H1 (cell line): ENCODE measurements at regions not wholly inside any gene's neighbourhood (a gene's known extent, or its start where the extent isn't known, plus 50 kb on each side); places are given as distances from the start of the nearest gene placed in this dataset.

Experiments
- CTBP2 ChIP-seq: IDR thresholded peaks from 2 replicates; pipeline ENCODE4 v1.7.0; 2011; ENCODE audit warnings: borderline replicate concordance, mild to moderate bottlenecking, moderate library complexity, mixed read lengths, low read length; ENCODE audit not compliant: insufficient read depth, insufficient read length
- GTF2F1 ChIP-seq: IDR thresholded peaks from 2 replicates; pipeline ENCODE4 v1.6.1; 2012; ENCODE audit warnings: low read depth, low read length, improper control_type of control experiment, borderline replicate concordance
- JUND ChIP-seq: IDR thresholded peaks from 2 replicates; pipeline ENCODE4 v1.6.1; 2011; ENCODE audit warnings: mild to moderate bottlenecking, improper control_type of control experiment, low read length
- POLR2AphosphoS5 ChIP-seq: IDR thresholded peaks from 2 replicates; pipeline ENCODE4 v1.6.1; 2011; ENCODE audit warnings: low read depth, low read length
- RFX5 ChIP-seq: IDR thresholded peaks from 2 replicates; pipeline ENCODE4 v1.6.1; 2011; ENCODE audit warnings: low read depth, low read length, improper control_type of control experiment, borderline replicate concordance
- TAF7 ChIP-seq: optimal IDR thresholded peaks from 2 replicates; pipeline ENCODE3; 2011; ENCODE audit warnings: low read depth, mild to moderate bottlenecking, inconsistent platforms, low read length, moderate library complexity, borderline replicate concordance
- TF ChIP-seq, protein P1 (sequence below): fragments of 300-600 bp; sonication (generic); IDR thresholded peaks from 2 replicates; pipeline ENCODE4 v1.7.1; 2012; ENCODE audit warnings: low read length, moderate library complexity, mild to moderate bottlenecking, inconsistent platforms; ENCODE audit not compliant: insufficient replicate concordance

DNA sequence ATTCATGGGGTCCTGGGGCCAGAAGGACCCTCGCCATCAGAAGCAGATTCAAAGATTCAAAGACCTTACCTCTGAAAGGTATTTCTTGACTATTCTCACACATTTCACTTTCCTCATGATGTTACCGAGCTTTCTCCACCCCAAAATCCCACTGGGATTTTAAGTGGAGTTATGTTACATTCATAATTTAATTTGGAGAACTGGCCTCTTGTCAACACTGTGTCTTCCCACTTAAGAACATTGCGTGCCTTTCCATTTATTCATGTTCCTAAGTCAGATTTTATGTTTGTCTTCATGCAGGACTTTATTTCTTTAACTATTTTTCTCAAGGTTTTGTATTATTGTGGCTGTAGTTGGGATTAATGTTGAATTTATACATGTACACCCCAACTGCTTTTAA, 123.5 kb upstream of the BMPER start (continued):
- no peak for TF ChIP-seq POLR2AphosphoS5
- TF ChIP-seq, protein P1, sequence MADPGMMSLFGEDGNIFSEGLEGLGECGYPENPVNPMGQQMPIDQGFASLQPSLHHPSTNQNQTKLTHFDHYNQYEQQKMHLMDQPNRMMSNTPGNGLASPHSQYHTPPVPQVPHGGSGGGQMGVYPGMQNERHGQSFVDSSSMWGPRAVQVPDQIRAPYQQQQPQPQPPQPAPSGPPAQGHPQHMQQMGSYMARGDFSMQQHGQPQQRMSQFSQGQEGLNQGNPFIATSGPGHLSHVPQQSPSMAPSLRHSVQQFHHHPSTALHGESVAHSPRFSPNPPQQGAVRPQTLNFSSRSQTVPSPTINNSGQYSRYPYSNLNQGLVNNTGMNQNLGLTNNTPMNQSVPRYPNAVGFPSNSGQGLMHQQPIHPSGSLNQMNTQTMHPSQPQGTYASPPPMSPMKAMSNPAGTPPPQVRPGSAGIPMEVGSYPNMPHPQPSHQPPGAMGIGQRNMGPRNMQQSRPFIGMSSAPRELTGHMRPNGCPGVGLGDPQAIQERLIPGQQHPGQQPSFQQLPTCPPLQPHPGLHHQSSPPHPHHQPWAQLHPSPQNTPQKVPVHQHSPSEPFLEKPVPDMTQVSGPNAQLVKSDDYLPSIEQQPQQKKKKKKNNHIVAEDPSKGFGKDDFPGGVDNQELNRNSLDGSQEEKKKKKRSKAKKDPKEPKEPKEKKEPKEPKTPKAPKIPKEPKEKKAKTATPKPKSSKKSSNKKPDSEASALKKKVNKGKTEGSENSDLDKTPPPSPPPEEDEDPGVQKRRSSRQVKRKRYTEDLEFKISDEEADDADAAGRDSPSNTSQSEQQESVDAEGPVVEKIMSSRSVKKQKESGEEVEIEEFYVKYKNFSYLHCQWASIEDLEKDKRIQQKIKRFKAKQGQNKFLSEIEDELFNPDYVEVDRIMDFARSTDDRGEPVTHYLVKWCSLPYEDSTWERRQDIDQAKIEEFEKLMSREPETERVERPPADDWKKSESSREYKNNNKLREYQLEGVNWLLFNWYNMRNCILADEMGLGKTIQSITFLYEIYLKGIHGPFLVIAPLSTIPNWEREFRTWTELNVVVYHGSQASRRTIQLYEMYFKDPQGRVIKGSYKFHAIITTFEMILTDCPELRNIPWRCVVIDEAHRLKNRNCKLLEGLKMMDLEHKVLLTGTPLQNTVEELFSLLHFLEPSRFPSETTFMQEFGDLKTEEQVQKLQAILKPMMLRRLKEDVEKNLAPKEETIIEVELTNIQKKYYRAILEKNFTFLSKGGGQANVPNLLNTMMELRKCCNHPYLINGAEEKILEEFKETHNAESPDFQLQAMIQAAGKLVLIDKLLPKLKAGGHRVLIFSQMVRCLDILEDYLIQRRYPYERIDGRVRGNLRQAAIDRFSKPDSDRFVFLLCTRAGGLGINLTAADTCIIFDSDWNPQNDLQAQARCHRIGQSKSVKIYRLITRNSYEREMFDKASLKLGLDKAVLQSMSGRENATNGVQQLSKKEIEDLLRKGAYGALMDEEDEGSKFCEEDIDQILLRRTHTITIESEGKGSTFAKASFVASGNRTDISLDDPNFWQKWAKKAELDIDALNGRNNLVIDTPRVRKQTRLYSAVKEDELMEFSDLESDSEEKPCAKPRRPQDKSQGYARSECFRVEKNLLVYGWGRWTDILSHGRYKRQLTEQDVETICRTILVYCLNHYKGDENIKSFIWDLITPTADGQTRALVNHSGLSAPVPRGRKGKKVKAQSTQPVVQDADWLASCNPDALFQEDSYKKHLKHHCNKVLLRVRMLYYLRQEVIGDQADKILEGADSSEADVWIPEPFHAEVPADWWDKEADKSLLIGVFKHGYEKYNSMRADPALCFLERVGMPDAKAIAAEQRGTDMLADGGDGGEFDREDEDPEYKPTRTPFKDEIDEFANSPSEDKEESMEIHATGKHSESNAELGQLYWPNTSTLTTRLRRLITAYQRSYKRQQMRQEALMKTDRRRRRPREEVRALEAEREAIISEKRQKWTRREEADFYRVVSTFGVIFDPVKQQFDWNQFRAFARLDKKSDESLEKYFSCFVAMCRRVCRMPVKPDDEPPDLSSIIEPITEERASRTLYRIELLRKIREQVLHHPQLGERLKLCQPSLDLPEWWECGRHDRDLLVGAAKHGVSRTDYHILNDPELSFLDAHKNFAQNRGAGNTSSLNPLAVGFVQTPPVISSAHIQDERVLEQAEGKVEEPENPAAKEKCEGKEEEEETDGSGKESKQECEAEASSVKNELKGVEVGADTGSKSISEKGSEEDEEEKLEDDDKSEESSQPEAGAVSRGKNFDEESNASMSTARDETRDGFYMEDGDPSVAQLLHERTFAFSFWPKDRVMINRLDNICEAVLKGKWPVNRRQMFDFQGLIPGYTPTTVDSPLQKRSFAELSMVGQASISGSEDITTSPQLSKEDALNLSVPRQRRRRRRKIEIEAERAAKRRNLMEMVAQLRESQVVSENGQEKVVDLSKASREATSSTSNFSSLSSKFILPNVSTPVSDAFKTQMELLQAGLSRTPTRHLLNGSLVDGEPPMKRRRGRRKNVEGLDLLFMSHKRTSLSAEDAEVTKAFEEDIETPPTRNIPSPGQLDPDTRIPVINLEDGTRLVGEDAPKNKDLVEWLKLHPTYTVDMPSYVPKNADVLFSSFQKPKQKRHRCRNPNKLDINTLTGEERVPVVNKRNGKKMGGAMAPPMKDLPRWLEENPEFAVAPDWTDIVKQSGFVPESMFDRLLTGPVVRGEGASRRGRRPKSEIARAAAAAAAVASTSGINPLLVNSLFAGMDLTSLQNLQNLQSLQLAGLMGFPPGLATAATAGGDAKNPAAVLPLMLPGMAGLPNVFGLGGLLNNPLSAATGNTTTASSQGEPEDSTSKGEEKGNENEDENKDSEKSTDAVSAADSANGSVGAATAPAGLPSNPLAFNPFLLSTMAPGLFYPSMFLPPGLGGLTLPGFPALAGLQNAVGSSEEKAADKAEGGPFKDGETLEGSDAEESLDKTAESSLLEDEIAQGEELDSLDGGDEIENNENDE: no peak
- TF ChIP-seq CTBP2: no peak
- TF ChIP-seq TAF7: no peak
- TF ChIP-seq RFX5: no peak
- TF ChIP-seq GTF2F1: no peak
- no peak for TF ChIP-seq JUND
